Small intestine (tissue), 7 donors: ENCODE measurements at regions not wholly inside any gene's neighbourhood (a gene's known extent, or its start where the extent isn't known, plus 50 kb on each side); places are given as distances from the start of the nearest gene placed in this dataset.

Source experiments
- DNase-seq, 2 donors: peaks; one replicate each; pipeline versions ENCODE4 v3.0.0 to v3.0.0-alpha.2; 2013
- FAIRE-seq: peaks from 2 replicates; lab custom pipeline; 2012; peaks lifted over from hg19 to GRCh38; lab: Jason Lieb, UNC
- H3K27ac ChIP-seq, 3 donors: one replicate each; pipeline ENCODE4 v1.5.1; 2013; ENCODE audit warnings: low read length in 2 of 3, mild to moderate bottlenecking in 2 of 3, control low read depth in 1 of 3, inconsistent platforms in 1 of 3, low read depth in 1 of 3, moderate library complexity in 1 of 3
- H3K27me3 ChIP-seq, 3 donors: one replicate each; pipeline ENCODE4 v1.6.1; 2013; ENCODE audit warnings: low read length in 3 of 3, inconsistent platforms in 1 of 3; ENCODE audit not compliant: control insufficient read depth in 3 of 3, insufficient read depth in 3 of 3
- H3K36me3 ChIP-seq, 3 donors: one replicate each; pipeline ENCODE4 v1.6.1; 2013; ENCODE audit warnings: low read length in 3 of 3, inconsistent platforms in 1 of 3, low read depth in 1 of 3, mild to moderate bottlenecking in 1 of 3, moderate library complexity in 1 of 3; ENCODE audit not compliant: control insufficient read depth in 3 of 3, insufficient read depth in 2 of 3
- H3K4me1 ChIP-seq, 3 donors: one replicate each; pipeline ENCODE4 v1.6.1; 2013; ENCODE audit warnings: low read length in 2 of 3, inconsistent platforms in 1 of 3, low read depth in 1 of 3, mild to moderate bottlenecking in 1 of 3, moderate library complexity in 1 of 3; ENCODE audit not compliant: control insufficient read depth in 3 of 3, insufficient read depth in 2 of 3
- H3K4me3 ChIP-seq, 3 donors: one replicate each; pipeline ENCODE4 v1.5.1; 2013; ENCODE audit warnings: low read length in 3 of 3, control low read depth in 1 of 3, inconsistent platforms in 1 of 3, low read depth in 1 of 3, mild to moderate bottlenecking in 1 of 3, moderate library complexity in 1 of 3
- H3K9me3 ChIP-seq, 2 donors: one replicate each; pipeline ENCODE4 v1.6.1; 2013; ENCODE audit warnings: low read depth in 1 of 2, low read length in 1 of 2; ENCODE audit not compliant: control insufficient read depth in 2 of 2, insufficient read depth in 1 of 2
- WGBS, 3 donors: extraction: QIAGEN DNeasy Blood & Tissue Kit; methylation state at CpG; one replicate each; pipeline ENCODE4 v1.1.7; 2013; 5-methylcytosine and 5-hydroxymethylcytosine counted together
- donor health status: healthy with polysubstance abuse.
- donor health status: control.
- donor health status: control.
- donor health status: Bipolar disorder and iron deficiency.
- donor health status: healthy.

- H3K9me3 ChIP-seq: no peaks in the 10 kb centered on the region
- DNase-seq: no peak
These were observed 270.0 kb upstream of the JAG1 start for GRCh38 chr20:10943686-10944265.

GRCh38 chr20:10946124-10946880 is 272.5 kb upstream of the JAG1 start:
- Histone ChIP-seq H3K36me3 (no peaks in the 10 kb centered on the region), H3K4me1 (peaks cover 0 to 5% (median 0%) of the 10 kb centered on the region in 3 donors), H3K27me3 (no peaks in the 10 kb centered on the region), H3K27ac (no peak overlapping the region), H3K4me3 (no peak overlapping the region), H3K9me3 (no peaks in the 10 kb centered on the region)
- no peak for FAIRE-seq
- WGBS, 3 donors: 44 to 68% (median 48%) methylated on average over 2 of the region's 2 CpGs
- no peak for DNase-seq

More at GRCh38 chr20:10943686-10944265, 270.0 kb upstream of the JAG1 start:
- no peak overlapping the region for H3K4me3 ChIP-seq
- H3K4me1 ChIP-seq: no peaks in the 10 kb centered on the region
- FAIRE-seq: no peak
- H3K27me3 ChIP-seq: no peaks in the 10 kb centered on the region
- 62 to 77% (median 70%) methylated on average over 4 of the region's 4 CpGs for WGBS, 3 donors
- no peaks in the 10 kb centered on the region for H3K36me3 ChIP-seq
- no peak overlapping the region for H3K27ac ChIP-seq

GRCh38 chr20:10947726-10948125 is 273.9 kb upstream of the JAG1 start:
- FAIRE-seq (no peak), DNase-seq (no peak)
- no peak overlapping the region for H3K27ac ChIP-seq
- H3K27me3 ChIP-seq: no peaks in the 10 kb centered on the region
- H3K9me3 ChIP-seq: no peaks in the 10 kb centered on the region
- H3K36me3 ChIP-seq: no peaks in the 10 kb centered on the region
- peaks cover 0 to 5% (median 0%) of the 10 kb centered on the region in 3 donors for H3K4me1 ChIP-seq
- H3K4me3 ChIP-seq: no peak overlapping the region

- Histone ChIP-seq H3K4me3 (no peak overlapping the region), H3K4me1 (peaks cover 0 to 5% (median 0%) of the 10 kb centered on the region in 3 donors), H3K36me3 (no peaks in the 10 kb centered on the region), H3K27ac (no peak overlapping the region), H3K27me3 (no peaks in the 10 kb centered on the region), H3K9me3 (no peaks in the 10 kb centered on the region)
- DNase-seq: peak in 1 of 2 donors; percentile 6
- 64 to 86% (median 67%) methylated on average over 5 of the region's 5 CpGs for WGBS, 3 donors
- FAIRE-seq: no peak
These were observed 276.4 kb upstream of the JAG1 start for GRCh38 chr20:10949930-10950783.

GRCh38 chr20:10951216-10951615 is 277.4 kb upstream of the JAG1 start:
- FAIRE-seq (no peak), DNase-seq (no peak)
- Histone ChIP-seq H3K27ac (no peak overlapping the region), H3K9me3 (no peaks in the 10 kb centered on the region), H3K4me1 (peaks cover 0 to 5% (median 0%) of the 10 kb centered on the region in 3 donors), H3K27me3 (no peaks in the 10 kb centered on the region), H3K4me3 (no peak overlapping the region), H3K36me3 (no peaks in the 10 kb centered on the region)
- WGBS, 3 donors: 7 to 33% (median 20%) methylated on average over 2 of the region's 2 CpGs

- no peak for FAIRE-seq
- WGBS, 3 donors: 67 to 82% (median 81%) methylated on average over 1 of the region's 1 CpG
- H3K36me3 ChIP-seq: no peaks in the 10 kb centered on the region
These were observed 278.1 kb upstream of the JAG1 start for GRCh38 chr20:10951904-10952303.

GRCh38 chr20:10953437-10953836 is 279.6 kb upstream of the JAG1 start:
- no peak overlapping the region for H3K27ac ChIP-seq
- 69 to 79% (median 71%) methylated on average over 2 of the region's 2 CpGs for WGBS, 3 donors
- H3K36me3 ChIP-seq: no peaks in the 10 kb centered on the region
- H3K27me3 ChIP-seq: no peaks in the 10 kb centered on the region
- FAIRE-seq (no peak), DNase-seq (no peak)
- H3K9me3 ChIP-seq: no peaks in the 10 kb centered on the region
- no peak overlapping the region for H3K4me3 ChIP-seq
- peaks cover 0 to 5% (median 0%) of the 10 kb centered on the region in 3 donors for H3K4me1 ChIP-seq

More at GRCh38 chr20:10951904-10952303, 278.1 kb upstream of the JAG1 start:
- Histone ChIP-seq H3K27me3 (no peaks in the 10 kb centered on the region), H3K27ac (no peak overlapping the region), H3K9me3 (no peaks in the 10 kb centered on the region), H3K4me3 (no peak overlapping the region), H3K4me1 (peaks cover 0 to 5% (median 0%) of the 10 kb centered on the region in 3 donors)
- no peak for DNase-seq

- 63 to 76% (median 73%) methylated on average over 6 of the region's 6 CpGs for WGBS, 3 donors
- Histone ChIP-seq H3K9me3 (no peaks in the 10 kb centered on the region), H3K36me3 (no peaks in the 10 kb centered on the region), H3K4me1 (peaks cover 0 to 5% (median 0%) of the 10 kb centered on the region in 3 donors), H3K27me3 (no peaks in the 10 kb centered on the region), H3K4me3 (no peak overlapping the region), H3K27ac (no peak overlapping the region)
- DNase-seq (no peak), FAIRE-seq (no peak)
These were observed 280.5 kb upstream of the JAG1 start for GRCh38 chr20:10954137-10954840.
